GM18951 (cell line): ENCODE measurements at regions not wholly inside any gene's neighbourhood (a gene's known extent, or its start where the extent isn't known, plus 50 kb on each side); places are given as distances from the start of the nearest gene placed in this dataset.

Experiments
- POLR2A ChIP-seq: IDR thresholded peaks from 4 replicates; pipeline ENCODE4 v1.6.1; 2011; ENCODE audit warnings: mild to moderate bottlenecking; ENCODE audit not compliant: insufficient read length, insufficient read depth; ENCODE audit errors: extremely low read depth
- in situ Hi-C: fragments of 300-500 bp; cut with MboI; formaldehyde crosslinking; loops from one replicate; pipeline ENCODE4 v1.12.0; 2022; ENCODE audit warnings: low sequenced_read_pairs, mixed read lengths, inconsistent platforms; ENCODE audit not compliant: unreplicated experiment

DNA sequence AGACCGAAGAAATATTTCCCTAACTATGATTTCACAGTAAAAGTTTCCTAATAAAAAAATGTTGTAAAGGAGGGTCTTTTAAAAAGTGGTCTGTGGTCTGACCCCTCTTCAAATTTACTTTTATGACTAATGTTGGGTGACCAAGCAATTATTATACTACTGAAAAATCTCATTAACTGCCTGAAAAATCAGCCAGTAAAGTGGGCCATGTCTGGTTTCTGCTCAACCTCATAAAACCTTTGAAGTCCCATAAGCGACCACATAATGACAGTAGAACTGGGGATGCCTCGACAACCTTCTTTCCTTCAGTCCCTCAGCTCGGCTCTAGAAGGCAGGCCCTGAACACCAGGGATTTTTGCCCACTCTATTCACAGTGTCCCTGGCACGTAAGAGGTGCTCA lies 434.3 kb downstream of the EFNB2 start:
- no peak for TF ChIP-seq POLR2A
- in situ Hi-C loops, result no loop called here

DNA sequence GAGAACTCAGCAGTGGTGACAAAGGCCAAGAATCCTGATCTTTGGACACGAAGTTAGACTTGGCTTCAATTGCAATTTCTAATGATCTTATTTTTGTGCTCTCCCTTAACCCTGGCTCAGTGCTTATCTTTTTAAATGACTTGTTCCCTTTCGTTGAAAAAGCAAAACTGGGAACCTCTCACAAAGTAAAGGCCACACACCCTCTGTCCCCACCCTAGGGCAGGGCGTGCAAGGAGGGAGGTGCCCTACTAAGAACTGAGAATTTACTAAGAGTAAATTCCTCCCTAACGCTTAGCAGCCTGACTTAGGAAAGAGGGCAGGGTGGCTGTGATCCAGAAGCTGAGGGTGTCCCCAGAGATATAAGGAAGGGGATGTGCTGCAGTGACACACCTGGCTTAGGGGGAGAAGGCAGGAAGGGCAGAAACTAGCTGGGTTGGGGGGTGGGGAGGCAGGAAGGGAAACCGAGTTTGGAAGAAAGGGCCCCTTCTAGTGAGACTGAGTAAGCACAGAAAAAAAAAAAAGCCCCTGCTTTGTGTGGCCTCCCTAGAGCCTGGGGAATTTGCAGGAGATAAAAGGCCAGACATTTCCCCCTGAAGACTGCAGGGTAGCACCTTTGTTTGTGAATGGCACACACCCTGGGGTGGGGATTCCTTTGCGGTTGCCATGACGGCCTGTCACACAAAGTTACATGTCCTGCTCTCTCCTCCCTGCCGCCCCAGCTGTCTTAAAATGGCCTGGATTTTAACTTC lies 435.1 kb downstream of the EFNB2 start:
- TF ChIP-seq POLR2A, result no peak
- in situ Hi-C loops, result no loop called here

DNA sequence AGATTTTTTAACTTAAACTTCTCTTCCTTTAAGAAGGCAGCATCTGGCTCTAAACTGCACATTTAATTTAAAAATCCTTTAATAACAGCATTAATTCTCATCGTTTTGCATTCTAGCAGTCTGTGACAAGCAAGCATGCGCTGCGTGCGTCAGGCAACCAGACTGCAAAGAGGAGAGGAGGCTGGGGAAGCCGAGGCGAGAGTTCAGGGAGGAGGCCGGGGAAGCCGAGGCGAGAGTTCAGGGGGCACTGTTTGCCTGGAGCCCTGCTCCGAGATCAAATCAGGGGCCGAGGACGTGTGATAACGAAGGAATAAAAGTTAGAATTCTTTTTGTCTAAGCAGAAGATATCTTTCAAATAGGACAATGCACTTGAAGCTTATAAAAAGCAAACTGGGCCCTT lies 435.7 kb downstream of the EFNB2 start:
- no peak for TF ChIP-seq POLR2A
- in situ Hi-C loops, result loop anchor here (25.0 kb wide), 1 partner anchor 438 kb away; the partner anchor contains the start of gene EFNB2

DNA sequence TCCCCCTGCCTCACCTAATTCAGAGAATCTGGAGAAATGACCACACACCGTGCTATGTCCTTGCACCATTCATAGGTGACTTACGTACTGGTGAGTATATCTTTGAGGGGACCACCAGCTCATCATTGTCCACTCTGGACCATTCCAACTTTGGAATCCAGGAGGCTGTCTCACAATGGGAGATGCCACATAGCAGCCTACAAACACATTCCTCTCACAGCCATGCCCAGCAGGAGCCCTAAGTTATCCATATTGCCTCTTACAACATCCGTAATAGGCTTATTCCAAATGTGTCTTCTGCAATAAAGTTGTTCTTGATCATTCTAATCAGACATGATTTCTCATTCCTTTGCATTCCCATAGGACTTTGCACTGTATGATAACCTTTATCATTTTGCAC lies 436.7 kb downstream of the EFNB2 start:
- TF ChIP-seq POLR2A, result no peak
- in situ Hi-C loops, result loop anchor here (25.0 kb wide), 1 partner anchor 439 kb away; the partner anchor contains the start of gene EFNB2

DNA sequence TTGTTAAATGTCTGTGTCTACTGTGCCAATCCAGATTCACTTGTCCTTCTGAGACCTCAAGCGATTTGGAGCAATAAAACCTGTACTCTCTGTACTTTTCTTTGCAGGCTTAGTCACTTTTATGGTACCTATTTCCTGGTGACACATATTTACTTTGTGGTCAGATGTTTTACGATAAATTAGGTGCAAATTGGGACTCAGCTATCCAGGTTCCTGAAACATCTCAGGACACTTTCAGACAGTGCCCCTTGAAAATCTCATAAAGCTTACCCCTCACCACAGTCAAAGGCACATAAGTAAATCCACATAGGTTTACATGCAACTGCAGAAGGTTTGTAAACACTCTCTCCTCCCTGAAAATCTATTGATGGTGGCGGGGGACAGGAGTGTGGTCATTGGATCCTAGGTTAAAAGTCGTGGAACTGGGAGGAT lies 438.8 kb downstream of the EFNB2 start:
- TF ChIP-seq POLR2A, result no peak
- in situ Hi-C loops, result loop anchor here (25.0 kb wide), 1 partner anchor 441 kb away; the partner anchor contains the start of gene EFNB2

DNA sequence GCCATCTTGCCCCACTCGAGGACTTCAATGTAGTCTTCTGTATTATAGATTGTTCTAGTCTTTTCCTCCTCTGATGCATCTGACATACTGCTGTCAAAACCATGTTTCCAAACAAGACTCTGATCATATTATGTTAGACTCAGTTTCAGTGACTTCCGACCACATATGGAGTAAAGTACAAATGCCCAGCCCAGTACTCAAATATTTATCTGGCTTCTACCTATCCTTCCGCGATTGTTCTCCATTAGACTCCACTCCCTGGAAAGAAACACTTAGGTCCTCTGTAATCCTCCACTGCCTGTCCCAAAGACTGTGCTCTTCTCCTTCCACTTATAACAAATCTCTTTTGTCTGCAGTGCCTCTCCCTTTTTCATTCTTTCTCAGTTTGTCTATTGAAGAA lies 439.5 kb downstream of the EFNB2 start:
- in situ Hi-C loops, result loop anchor here (25.0 kb wide), 1 partner anchor 441 kb away; the partner anchor contains the start of gene EFNB2
- no peak for TF ChIP-seq POLR2A

DNA sequence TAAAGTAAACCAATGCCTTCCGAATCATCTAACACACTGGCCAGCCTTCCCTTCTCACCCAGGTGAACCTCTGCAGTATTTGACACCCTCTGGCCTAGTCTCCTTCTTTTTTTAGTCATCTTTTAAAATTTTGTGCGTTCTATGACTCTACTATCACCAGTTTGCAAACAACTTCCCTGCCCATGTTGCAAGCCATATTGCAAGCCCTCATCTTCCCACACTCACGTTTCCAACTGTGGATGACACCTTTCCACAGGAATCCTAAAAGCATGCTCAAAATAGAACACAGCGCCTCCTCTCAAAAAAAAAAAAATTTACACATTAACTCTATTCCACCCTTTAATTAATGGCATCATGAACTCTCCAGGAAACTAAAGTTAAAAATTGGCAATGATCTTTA lies 440.1 kb downstream of the EFNB2 start:
- TF ChIP-seq POLR2A, result no peak
- in situ Hi-C loops, result loop anchor here (25.0 kb wide), 1 partner anchor 442 kb away; the partner anchor contains the start of gene EFNB2

DNA sequence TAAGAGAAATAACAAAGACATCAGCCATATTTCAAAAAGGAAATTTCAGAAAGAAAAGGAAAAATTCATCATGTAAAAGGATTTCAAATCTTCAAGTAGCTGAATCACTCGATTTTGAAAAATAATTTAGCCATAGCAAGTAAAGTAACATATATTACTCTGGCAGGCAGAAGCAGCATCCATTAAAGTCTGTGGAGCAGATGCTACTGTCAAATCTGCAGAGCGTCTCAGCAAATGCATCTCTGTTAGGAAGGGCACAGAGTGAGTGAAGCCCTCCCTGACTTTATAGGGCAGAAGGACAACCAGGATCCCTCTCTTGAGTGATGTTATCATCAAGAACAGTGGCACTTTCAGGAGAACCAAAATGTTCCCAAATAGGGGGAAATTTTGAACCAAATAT lies 445.5 kb downstream of the EFNB2 start:
- in situ Hi-C loops, result loop anchor here (25.0 kb wide), 1 partner anchor 447 kb away; the partner anchor contains the start of gene EFNB2
- no peak for TF ChIP-seq POLR2A

DNA sequence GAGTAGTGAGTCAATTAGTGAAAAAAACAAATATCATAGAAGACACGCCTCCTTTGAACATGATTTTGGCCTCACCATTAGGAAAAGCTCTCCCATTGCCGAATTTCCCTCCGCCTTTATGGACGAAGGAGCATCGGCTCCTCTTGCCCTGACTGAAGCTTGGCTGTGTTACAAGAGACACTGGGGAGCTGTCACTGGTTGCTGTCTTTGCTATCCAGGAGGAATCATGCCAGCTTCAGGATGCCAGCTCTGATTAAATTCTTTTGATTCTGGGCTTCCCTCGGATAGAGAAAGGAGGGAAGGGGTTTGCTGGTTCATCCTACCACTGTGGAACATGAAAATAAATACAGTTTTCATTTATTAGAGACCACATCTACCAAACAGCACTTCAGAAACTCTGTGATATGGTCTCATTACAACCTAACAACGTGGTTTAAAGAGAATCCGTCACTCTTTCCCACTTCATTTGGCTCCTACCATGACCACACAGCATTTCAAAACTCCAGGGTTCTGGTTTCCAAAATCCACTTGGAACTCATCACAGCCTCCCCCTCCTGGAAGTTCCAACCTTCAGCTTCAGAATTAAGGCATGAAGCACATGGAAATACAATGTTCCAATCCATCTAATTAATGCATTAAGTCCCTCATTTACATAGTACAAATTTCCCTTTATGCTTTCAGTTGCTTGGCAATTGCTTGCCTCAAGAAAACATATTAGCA lies 446.0 kb downstream of the EFNB2 start:
- TF ChIP-seq POLR2A, result no peak
- in situ Hi-C loops, result loop anchor here (25.0 kb wide), 1 partner anchor 448 kb away; the partner anchor contains the start of gene EFNB2

DNA sequence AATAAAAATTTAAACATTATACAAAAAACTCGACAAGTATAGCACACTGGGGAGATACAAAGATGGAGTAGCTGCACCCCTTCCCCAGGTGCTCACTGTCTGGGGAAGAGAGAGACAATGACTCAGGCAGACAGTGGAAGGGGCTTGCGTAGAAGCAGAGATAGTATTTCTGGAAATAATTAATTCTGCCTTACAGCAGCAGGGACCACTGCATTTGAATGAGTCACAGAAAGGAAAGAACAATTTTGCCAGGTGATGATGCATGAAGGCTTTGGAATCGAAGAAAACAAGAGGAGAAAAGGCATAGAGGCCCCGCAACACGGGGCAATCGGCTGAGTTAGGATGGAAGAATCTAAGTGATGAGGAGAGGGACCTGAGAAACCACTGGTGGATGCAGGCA lies 447.4 kb downstream of the EFNB2 start:
- TF ChIP-seq POLR2A, result no peak
- in situ Hi-C loops, result loop anchor here (25.0 kb wide), 1 partner anchor 449 kb away; the partner anchor contains the start of gene EFNB2

DNA sequence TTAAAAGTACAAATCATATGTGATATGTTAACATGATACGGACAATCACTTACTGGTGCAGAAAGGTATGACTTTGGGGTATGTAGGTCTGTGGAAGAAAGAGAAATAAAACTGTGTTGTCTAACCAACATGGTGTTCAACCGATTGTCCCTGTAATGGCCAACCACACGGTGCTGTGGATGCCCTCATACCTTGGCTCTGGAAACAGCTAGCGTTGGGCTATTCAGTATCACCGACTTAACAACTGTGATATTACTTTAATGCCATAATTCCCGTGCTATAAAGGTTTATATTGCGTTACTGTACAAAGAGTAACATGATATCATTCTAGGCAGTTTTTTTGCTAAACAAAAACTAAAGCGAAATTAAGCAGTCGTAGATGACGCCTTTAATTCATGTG lies 448.3 kb downstream of the EFNB2 start:
- in situ Hi-C loops, result loop anchor here (25.0 kb wide), 1 partner anchor 450 kb away; the partner anchor contains the start of gene EFNB2

DNA sequence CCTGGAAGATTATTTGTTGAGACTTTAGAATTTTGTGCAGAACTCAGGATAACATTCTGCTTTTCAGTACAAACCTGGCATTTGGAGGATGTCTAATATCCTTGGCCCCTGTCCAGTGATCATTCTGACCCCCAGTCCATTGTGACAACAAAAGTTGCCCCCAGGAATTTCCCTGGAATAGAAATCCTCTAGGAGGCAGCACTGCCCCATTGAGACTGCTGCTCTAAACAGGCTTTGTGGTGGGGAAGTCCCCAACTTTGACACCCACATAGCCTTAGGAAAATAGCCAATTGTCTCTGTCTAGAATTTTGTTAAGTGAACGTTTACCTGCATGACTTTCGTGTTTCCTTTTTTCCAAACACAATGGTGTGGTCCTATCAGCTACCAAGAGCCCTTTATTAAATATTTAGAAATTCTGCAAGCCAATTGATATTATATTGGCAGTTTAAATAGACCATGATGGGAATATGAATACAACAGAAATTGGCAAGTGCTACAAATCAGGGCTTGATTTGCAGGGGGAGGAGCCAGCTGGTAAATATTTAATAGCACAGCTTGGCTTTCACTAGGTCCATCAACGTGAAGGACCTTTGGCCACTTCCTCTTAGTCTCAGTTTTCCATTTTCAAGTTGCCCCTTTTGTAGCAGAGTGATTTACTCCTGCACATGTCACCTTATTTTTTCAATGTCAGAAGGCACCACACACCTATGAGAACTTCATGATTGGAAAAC lies 451.7 kb downstream of the EFNB2 start:
- TF ChIP-seq POLR2A, result no peak
- in situ Hi-C loops, result loop anchor here (25.0 kb wide), 1 partner anchor 454 kb away; the partner anchor contains the start of gene EFNB2

More for the DNA sequence above, 448.3 kb downstream of the EFNB2 start:
- TF ChIP-seq POLR2A, result no peak

DNA sequence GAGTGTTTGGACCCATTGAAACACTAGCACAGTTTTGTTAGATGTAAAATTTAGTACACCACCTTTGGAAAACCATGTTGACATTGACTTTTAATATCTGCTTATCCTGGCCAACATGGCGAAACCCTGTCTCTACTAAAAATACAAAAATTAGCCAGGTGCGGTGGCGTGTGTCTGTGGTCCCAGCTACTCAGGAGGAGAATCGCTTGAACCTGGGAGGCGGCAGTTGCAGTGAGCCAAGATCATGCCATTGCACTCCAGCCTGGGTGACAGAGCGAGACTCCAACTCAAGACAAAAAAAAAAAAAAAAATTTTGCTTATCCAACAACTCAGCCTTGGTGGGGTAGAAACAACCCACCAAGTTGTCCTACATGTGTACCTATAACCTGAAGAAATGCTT lies 454.2 kb downstream of the EFNB2 start:
- in situ Hi-C loops, result loop anchor here (25.0 kb wide), 1 partner anchor 456 kb away; the partner anchor contains the start of gene EFNB2
